OCI-LY1 (cell line): ENCODE measurements at regions not wholly inside any gene's neighbourhood (a gene's known extent, or its start where the extent isn't known, plus 50 kb on each side); places are given as distances from the start of the nearest gene placed in this dataset.
"Not testable (repeated sequence)": the region's sequence is repeated elsewhere in the genome, so short reads cannot be mapped to it uniquely, and the experiment has no call there.

Source experiments
- H2AFZ ChIP-seq: fragments of 200-600 bp; sonication (generic), shearing (Covaris generic); 2 replicates; pipeline ENCODE4 v1.6.0; 2014; ENCODE audit warnings: antibody characterized with exemption, mild to moderate bottlenecking, low read length
- H3F3A ChIP-seq: fragments of 200-600 bp; sonication (generic), shearing (Covaris generic); 2 replicates; pipeline ENCODE4 v1.6.0; 2014; ENCODE audit warnings: mild to moderate bottlenecking, antibody characterized with exemption, low read length, moderate library complexity; ENCODE audit not compliant: insufficient read depth
- H3K27ac ChIP-seq: fragments of 200-600 bp; sonication (generic); 2 replicates; pipeline ENCODE4 v1.5.1; 2014; ENCODE audit warnings: low read length, mixed run types, mild to moderate bottlenecking, low read depth; ENCODE audit not compliant: poor library complexity, severe bottlenecking
- H3K27me3 ChIP-seq: fragments of 200-600 bp; sonication (generic); 2 replicates; pipeline ENCODE4 v1.6.0; 2014; ENCODE audit warnings: antibody characterized with exemption, mild to moderate bottlenecking, low read length, moderate library complexity; ENCODE audit not compliant: insufficient read depth
- H3K36me3 ChIP-seq: fragments of 200-600 bp; sonication (generic); 2 replicates; pipeline ENCODE4 v1.6.1; 2014; ENCODE audit warnings: mild to moderate bottlenecking, antibody characterized with exemption, low read length, moderate library complexity, mixed read lengths; ENCODE audit not compliant: insufficient read depth
- H3K4me1 ChIP-seq: fragments of 200-600 bp; sonication (generic); 2 replicates; pipeline ENCODE4 v1.5.1; 2014; ENCODE audit warnings: mild to moderate bottlenecking, low read length, moderate library complexity; ENCODE audit not compliant: insufficient read depth, severe bottlenecking
- H3K4me2 ChIP-seq: fragments of 200-600 bp; sonication (generic), shearing (Covaris generic); 2 replicates; pipeline ENCODE4 v1.6.1; 2014; ENCODE audit warnings: low read length
- H3K4me3 ChIP-seq: fragments of 200-600 bp; sonication (generic); 2 replicates; pipeline ENCODE4 v1.5.1; 2014; ENCODE audit warnings: low read length, low read depth, mild to moderate bottlenecking, mixed read lengths; ENCODE audit not compliant: poor library complexity, severe bottlenecking
- H3K79me2 ChIP-seq: fragments of 200-600 bp; shearing (Covaris generic); 2 replicates; pipeline ENCODE4 v1.6.1; 2016; ENCODE audit warnings: mixed run types, low read length, mixed read lengths; ENCODE audit not compliant: insufficient read depth
- H3K9ac ChIP-seq: fragments of 200-600 bp; sonication (generic), shearing (Covaris generic); 2 replicates; pipeline ENCODE4 v1.6.1; 2014; ENCODE audit warnings: mild to moderate bottlenecking, low read length, mixed read lengths
- H3K9me2 ChIP-seq: fragments of 200-600 bp; sonication (generic), shearing (Covaris generic); 2 replicates; pipeline ENCODE4 v1.6.1; 2014; ENCODE audit warnings: low read depth, mild to moderate bottlenecking, low read length, mixed read lengths
- H3K9me3 ChIP-seq: fragments of 200-600 bp; shearing (Covaris generic); 2 replicates; pipeline ENCODE4 v1.6.1; 2014; ENCODE audit warnings: low read length, mixed read lengths
- H4K20me1 ChIP-seq: fragments of 200-600 bp; sonication (generic), shearing (Covaris generic); 2 replicates; pipeline ENCODE4 v1.6.0; 2016; ENCODE audit warnings: mild to moderate bottlenecking, low read length; ENCODE audit not compliant: insufficient read depth
- CTCF ChIP-seq: fragments of 200-600 bp; sonication (generic), shearing (Covaris generic); IDR thresholded peaks from 2 replicates; pipeline ENCODE4 v1.5.1; 2017; ENCODE audit warnings: mild to moderate bottlenecking, antibody characterized with exemption, low read length, moderate library complexity, mixed read lengths
- EZH2 ChIP-seq: fragments of 200-600 bp; sonication (generic), shearing (Covaris generic); IDR thresholded peaks from 2 replicates; pipeline ENCODE4 v1.8.0; 2017; ENCODE audit warnings: borderline replicate concordance, mixed run types, mild to moderate bottlenecking, antibody characterized with exemption, low read length, moderate library complexity, mixed read lengths

DNA sequence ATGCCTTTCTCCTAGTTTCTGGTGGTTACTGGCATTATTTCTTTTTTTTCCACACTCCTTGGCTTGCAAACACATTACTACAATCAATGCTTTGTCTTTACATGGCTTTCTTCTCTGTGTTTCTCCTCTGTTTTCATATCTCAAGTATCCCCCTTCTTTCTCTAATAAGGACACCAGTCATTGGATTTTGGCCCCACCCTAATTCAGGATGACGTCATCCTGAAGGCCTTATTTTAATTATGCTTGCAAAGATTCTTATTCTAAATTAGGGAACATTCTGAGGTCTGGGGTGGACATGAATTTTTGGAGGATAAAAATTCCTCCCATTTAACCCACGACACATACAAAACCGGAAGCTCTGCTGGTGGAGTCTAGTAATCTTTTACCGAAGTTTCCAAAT lies 1556.6 kb downstream of the DPP10 start:
- H3K4me2 ChIP-seq = no peak overlapping the region

GRCh38 chr2:116023026-116023425 lies 1580.6 kb downstream of the DPP10 start:
- no peak overlapping the region for H3K4me3 ChIP-seq
- H3K9me3 ChIP-seq = no peaks in the 10 kb centered on the region
- H3K9me2 ChIP-seq = no peaks in the 10 kb centered on the region
- no peak overlapping the region for H3K4me2 ChIP-seq
- H3K36me3 ChIP-seq = no peaks in the 10 kb centered on the region
- H2AFZ ChIP-seq = no peak overlapping the region
- TF ChIP-seq EZH2 (no peak), CTCF (no peak)
- no peaks in the 10 kb centered on the region for H3F3A ChIP-seq
- H3K4me1 ChIP-seq = no peaks in the 10 kb centered on the region
- no peaks in the 10 kb centered on the region for H3K79me2 ChIP-seq
- H4K20me1 ChIP-seq = no peaks in the 10 kb centered on the region
- H3K27me3 ChIP-seq = no peaks in the 10 kb centered on the region
- no peak overlapping the region for H3K27ac ChIP-seq
- no peak overlapping the region for H3K9ac ChIP-seq

More for the DNA sequence above, 1556.6 kb downstream of the DPP10 start:
- Histone ChIP-seq H3K36me3 (no peaks in the 10 kb centered on the region), H3K9ac (no peak overlapping the region), H3F3A (no peaks in the 10 kb centered on the region), H2AFZ (no peak overlapping the region), H3K9me3 (no peaks in the 10 kb centered on the region), H3K27ac (no peak overlapping the region), H3K4me3 (no peak overlapping the region), H4K20me1 (no peaks in the 10 kb centered on the region), H3K4me1 (no peaks in the 10 kb centered on the region), H3K9me2 (no peaks in the 10 kb centered on the region), H3K27me3 (no peaks in the 10 kb centered on the region), H3K79me2 (no peaks in the 10 kb centered on the region)
- no peak for TF ChIP-seq EZH2
- no peak for TF ChIP-seq CTCF

DNA sequence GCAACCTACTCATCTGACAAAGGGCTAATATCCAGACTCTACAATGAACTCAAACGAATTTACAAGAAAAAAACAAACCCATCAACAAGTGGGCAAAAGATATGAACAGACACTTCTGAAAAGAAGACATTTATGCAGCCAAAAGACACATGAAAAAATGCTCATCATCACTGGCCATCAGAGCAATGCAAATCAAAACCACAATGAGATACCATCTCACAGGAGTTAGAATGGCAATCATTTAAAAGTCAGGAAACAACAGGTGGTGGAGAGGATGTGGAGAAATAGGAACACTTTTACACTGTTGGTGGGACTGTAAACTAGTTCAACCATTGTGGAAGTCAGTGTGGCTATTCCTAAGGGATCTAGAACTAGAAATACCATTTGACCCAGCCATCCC lies 1596.3 kb downstream of the DPP10 start:
- H3K9me3 ChIP-seq, H3K4me3 ChIP-seq, H3F3A ChIP-seq, H3K27me3 ChIP-seq, H3K9me2 ChIP-seq, H4K20me1 ChIP-seq, H3K4me1 ChIP-seq, H3K79me2 ChIP-seq, H3K36me3 ChIP-seq, H2AFZ ChIP-seq, H3K9ac ChIP-seq, H3K27ac ChIP-seq, H3K4me2 ChIP-seq: not testable (repeated sequence)

- no peaks in the 10 kb centered on the region for H3K4me1 ChIP-seq
- no peak overlapping the region for H3K27ac ChIP-seq
- TF ChIP-seq EZH2 = no peak
- TF ChIP-seq CTCF = no peak
- no peak overlapping the region for H3K4me2 ChIP-seq
- H3K4me3 ChIP-seq = no peak overlapping the region
- H3K9ac ChIP-seq = no peak overlapping the region
- no peaks in the 10 kb centered on the region for H3K36me3 ChIP-seq
- no peaks in the 10 kb centered on the region for H3K9me2 ChIP-seq
- H4K20me1 ChIP-seq = no peaks in the 10 kb centered on the region
- H3K27me3 ChIP-seq = no peaks in the 10 kb centered on the region
- no peaks in the 10 kb centered on the region for H3K79me2 ChIP-seq
- no peak overlapping the region for H2AFZ ChIP-seq
- H3K9me3 ChIP-seq = no peaks in the 10 kb centered on the region
- no peaks in the 10 kb centered on the region for H3F3A ChIP-seq
Measured at GRCh38 chr2:116042530-116042929, 1600.1 kb downstream of the DPP10 start.
